OCI-LY3 (cell line): ENCODE measurements at regions not wholly inside any gene's neighbourhood (a gene's known extent, or its start where the extent isn't known, plus 50 kb on each side); places are given as distances from the start of the nearest gene placed in this dataset.

Experiments
- CTCF ChIP-seq: fragments of 200-600, 300-600 bp; sonication (generic); IDR thresholded peaks from 2 replicates; pipeline ENCODE4 v1.5.1; 2014; ENCODE audit warnings: antibody characterized with exemption, low read length, low read depth
- EZH2phosphoT487 ChIP-seq: fragments of 200-600 bp; shearing (Covaris generic); IDR thresholded peaks from 2 replicates; pipeline ENCODE4 v1.6.1; 2018; ENCODE audit warnings: antibody characterized with exemption, mixed run types, low read depth

GRCh38 chr12:47360093-47360480, 280.3 kb upstream of the AMIGO2 start:
- TF ChIP-seq CTCF, result no peak
- no peak for TF ChIP-seq EZH2phosphoT487
